Peyer's patch (tissue), 4 donors: ENCODE measurements at regions not wholly inside any gene's neighbourhood (a gene's known extent, or its start where the extent isn't known, plus 50 kb on each side); places are given as distances from the start of the nearest gene placed in this dataset.

Experiments used
- DNase-seq, 3 donors: peaks; one replicate each; pipeline ENCODE4 v3.0.0-alpha.2; 2017 to 2019
- H3K27ac ChIP-seq, 4 donors: fragments of 200-600 bp; sonication (generic); one replicate each; pipeline ENCODE4 v1.5.1; 2016 to 2019
- H3K27me3 ChIP-seq, 2 donors: fragments of 200-600 bp; sonication (generic); one replicate each; pipeline ENCODE4 v1.5.1; 2019
- H3K36me3 ChIP-seq, 3 donors: fragments of 200-600 bp; sonication (generic); one replicate each; pipeline ENCODE4 v1.5.1; 2016 to 2019
- H3K4me1 ChIP-seq, 4 donors: fragments of 200-600 bp; sonication (generic); one replicate each; pipeline ENCODE4 v1.5.1; 2016 to 2019
- H3K4me3 ChIP-seq, 4 donors: fragments of 200-600 bp; sonication (generic); 1 replicate in 3 of 4; 2 replicates in 1 of 4; pipeline ENCODE4 v1.5.1; 2016 to 2019; ENCODE audit warnings: mild to moderate bottlenecking in 1 of 4
- H3K9me3 ChIP-seq, 4 donors: fragments of 200-600 bp; sonication (generic); one replicate each; pipeline ENCODE4 v1.5.1; 2016 to 2019; ENCODE audit warnings: mild to moderate bottlenecking in 1 of 4
- POLR2A ChIP-seq, 2 donors: fragments of 450-650 bp; IDR thresholded peaks; one replicate each; pipeline ENCODE4 v1.5.1; 2017; ENCODE audit warnings: antibody characterized with exemption in 2 of 2, mild to moderate bottlenecking in 2 of 2, moderate library complexity in 2 of 2
- TF ChIP-seq, protein P1 (sequence below), 6 experiments: fragments of 450-650 bp in 4 of 6; fragments of 200-600 bp in 2 of 6; sonication (generic) in 1 of 6; IDR thresholded peaks; one replicate each; pipeline ENCODE4 v1.5.1; 2017 to 2019; ENCODE audit warnings: antibody characterized with exemption in 6 of 6, mild to moderate bottlenecking in 3 of 6, moderate library complexity in 1 of 6

DNA sequence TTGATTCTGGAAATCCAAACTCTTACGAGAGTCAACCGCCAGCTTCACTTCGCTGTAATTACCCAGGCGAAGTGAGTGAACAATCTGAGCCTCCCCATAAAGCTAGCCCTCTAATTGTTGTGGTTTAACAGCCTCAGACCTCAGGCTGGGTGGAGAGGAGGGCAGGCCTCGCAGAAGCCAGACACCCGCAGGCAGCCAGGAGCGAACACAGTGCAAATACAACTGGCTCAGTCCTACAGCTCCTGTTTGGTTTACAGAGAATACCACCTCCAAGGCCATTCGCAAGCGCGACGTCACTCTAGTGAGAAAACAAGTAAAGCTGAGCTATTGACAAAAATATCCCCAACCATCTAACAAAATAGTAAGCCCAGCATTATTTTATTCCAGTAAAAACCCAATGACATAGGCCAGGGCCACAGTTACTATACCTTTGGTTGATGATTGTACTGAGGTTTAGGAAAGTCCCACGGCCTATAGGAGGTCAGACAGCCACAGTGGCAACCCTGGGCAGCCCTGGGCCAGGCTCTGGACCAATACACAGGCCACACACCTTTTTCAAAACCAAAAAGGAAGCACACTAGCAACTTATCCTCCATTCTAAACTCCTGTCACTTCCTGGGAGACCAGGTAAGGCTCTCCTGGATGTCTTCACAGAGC lies 163.3 kb downstream of the ETS2 start:
- Histone ChIP-seq H3K27me3 (no peaks in the 10 kb centered on the region), H3K4me1 (no peaks in the 10 kb centered on the region), H3K36me3 (no peaks in the 10 kb centered on the region), H3K4me3 (no peak overlapping the region), H3K9me3 (no peaks in the 10 kb centered on the region), H3K27ac (no peak overlapping the region)
- no peak for DNase-seq
- TF ChIP-seq, protein P1, sequence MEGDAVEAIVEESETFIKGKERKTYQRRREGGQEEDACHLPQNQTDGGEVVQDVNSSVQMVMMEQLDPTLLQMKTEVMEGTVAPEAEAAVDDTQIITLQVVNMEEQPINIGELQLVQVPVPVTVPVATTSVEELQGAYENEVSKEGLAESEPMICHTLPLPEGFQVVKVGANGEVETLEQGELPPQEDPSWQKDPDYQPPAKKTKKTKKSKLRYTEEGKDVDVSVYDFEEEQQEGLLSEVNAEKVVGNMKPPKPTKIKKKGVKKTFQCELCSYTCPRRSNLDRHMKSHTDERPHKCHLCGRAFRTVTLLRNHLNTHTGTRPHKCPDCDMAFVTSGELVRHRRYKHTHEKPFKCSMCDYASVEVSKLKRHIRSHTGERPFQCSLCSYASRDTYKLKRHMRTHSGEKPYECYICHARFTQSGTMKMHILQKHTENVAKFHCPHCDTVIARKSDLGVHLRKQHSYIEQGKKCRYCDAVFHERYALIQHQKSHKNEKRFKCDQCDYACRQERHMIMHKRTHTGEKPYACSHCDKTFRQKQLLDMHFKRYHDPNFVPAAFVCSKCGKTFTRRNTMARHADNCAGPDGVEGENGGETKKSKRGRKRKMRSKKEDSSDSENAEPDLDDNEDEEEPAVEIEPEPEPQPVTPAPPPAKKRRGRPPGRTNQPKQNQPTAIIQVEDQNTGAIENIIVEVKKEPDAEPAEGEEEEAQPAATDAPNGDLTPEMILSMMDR (IDR thresholded peaks at IDR 0.05): no peak

DNA sequence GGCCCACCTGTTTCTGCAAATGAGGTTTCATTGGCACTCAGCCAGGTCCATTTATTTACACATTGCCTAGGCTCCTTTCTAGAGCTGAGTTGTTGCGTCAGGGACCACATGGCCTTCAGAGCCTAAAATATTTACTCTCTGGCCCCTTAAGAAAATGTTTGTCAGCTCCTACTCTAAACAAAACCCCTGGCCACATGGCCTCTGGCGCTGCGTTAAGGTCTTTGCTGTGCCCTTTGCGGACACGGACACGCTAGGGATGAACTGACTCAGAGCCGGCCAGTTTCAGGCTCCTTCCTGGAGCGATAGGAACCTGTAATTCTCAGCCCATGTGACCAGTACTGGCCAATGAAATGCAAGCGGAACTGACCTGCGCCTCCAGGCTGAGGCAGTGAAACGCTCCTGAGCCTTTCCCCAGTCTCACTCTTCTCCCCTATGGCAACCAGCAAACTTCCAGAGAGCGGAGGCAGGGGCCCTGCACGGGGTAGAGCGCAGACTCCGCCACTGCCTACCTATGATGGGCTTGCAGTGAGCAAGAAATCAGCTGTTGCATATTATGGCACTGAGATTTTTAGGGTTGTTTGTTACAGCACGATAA lies 160.3 kb downstream of the ETS2 start:
- H3K36me3 ChIP-seq: no peaks in the 10 kb centered on the region
- H3K27ac ChIP-seq: peak overlapping the region in 3 of 4 donors; percentile 48 to 76 (median 67)
- DNase-seq: peak in 2 of 3 donors; percentile 81 to 87
- no peaks in the 10 kb centered on the region for H3K4me1 ChIP-seq
- H3K4me3 ChIP-seq: peak overlapping the region in 1 of 4 donors; percentile 13
- TF ChIP-seq POLR2A (IDR thresholded peaks at IDR 0.05): no peak
- TF ChIP-seq, protein P1 (IDR thresholded peaks at IDR 0.05): no peak
- H3K27me3 ChIP-seq: no peaks in the 10 kb centered on the region
- H3K9me3 ChIP-seq: no peaks in the 10 kb centered on the region

DNA sequence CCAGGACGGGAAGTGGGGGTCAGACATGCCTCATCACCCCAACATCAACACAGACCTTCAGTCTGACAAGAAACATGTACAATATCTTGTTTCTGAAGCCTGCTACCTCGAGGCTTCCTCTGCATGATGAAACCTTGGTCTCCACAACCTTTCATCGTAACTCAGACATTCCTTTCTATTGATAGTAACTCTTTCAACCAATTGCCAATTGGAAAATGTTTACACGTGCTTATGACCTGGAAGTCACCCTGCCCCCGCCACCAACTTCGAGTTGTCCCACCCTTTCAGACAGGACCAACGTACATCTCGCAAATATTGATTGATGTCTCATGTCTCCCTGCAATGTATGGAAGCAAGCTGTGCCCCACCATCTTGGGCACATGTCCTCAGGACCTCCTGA lies 159.5 kb downstream of the ETS2 start:
- Histone ChIP-seq H3K9me3 (no peaks in the 10 kb centered on the region), H3K36me3 (no peaks in the 10 kb centered on the region), H3K27ac (peak overlapping the region in 3 of 4 donors; percentile 48 to 76 (median 67)), H3K27me3 (no peaks in the 10 kb centered on the region), H3K4me1 (no peaks in the 10 kb centered on the region), H3K4me3 (no peak overlapping the region)
- no peak for DNase-seq
- TF ChIP-seq POLR2A (IDR thresholded peaks at IDR 0.05): no peak
- TF ChIP-seq, protein P1 (IDR thresholded peaks at IDR 0.05): no peak

DNA sequence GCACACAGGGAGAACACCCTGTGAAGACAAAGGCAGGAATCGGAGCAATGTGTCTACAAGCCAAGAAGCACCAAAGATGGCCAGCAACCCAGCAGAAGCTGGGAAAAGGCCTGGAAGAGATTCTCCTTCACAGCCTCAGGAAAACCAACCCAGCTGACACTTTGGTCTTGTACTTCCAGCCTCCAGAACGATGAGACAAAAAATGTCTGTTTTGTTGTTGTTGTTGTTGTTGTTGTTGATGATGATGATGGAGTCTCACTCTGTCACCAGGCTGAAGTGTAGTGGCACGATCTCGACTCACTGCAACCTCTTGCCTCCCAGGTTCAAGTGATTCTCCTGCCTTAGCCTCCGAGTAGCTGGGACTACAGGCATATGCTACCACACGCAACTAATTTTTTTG lies 157.3 kb downstream of the ETS2 start:
- Histone ChIP-seq H3K4me1 (peaks cover 0 to 18% (median 0%) of the 10 kb centered on the region in 4 donors), H3K27ac (no peak overlapping the region), H3K36me3 (no peaks in the 10 kb centered on the region), H3K9me3 (no peaks in the 10 kb centered on the region), H3K27me3 (no peaks in the 10 kb centered on the region), H3K4me3 (no peak overlapping the region)
- TF ChIP-seq, protein P1 (IDR thresholded peaks at IDR 0.05): no peak
- TF ChIP-seq POLR2A (IDR thresholded peaks at IDR 0.05): no peak
- no peak for DNase-seq

DNA sequence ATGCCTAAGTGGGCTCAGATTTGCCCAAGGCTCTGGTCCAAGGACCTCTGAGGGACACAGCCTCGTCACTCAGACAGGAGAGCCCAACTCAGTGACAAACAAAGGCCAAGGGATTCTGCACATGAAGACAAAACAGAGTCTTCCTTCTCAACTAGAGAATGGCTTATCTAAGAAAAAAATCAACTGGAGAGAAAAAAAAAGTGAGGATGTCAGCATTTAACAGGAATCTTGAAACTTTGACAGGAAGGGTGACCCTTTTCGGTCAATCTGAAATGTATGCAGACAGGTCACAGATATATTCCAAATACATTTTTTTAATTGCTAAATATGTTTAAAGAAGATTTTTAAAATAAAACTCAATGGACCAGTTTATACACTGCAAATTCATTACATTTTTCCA lies 154.5 kb downstream of the ETS2 start:
- Histone ChIP-seq H3K9me3 (no peaks in the 10 kb centered on the region), H3K4me3 (no peak overlapping the region), H3K36me3 (no peaks in the 10 kb centered on the region), H3K4me1 (peaks cover 0 to 38% (median 2%) of the 10 kb centered on the region in 4 donors), H3K27ac (peak overlapping the region in 3 of 4 donors; percentile 0 to 84 (median 76)), H3K27me3 (no peaks in the 10 kb centered on the region)
- no peak for DNase-seq
- no peak for TF ChIP-seq POLR2A (IDR thresholded peaks at IDR 0.05)
- TF ChIP-seq, protein P1 (IDR thresholded peaks at IDR 0.05): no peak
